Endothelial cell of umbilical vein (primary cell): ENCODE measurements at regions not wholly inside any gene's neighbourhood (a gene's known extent, or its start where the extent isn't known, plus 50 kb on each side); places are given as distances from the start of the nearest gene placed in this dataset.

Source experiments
- BruUV-seq: library from RNA; stranded (reverse); fragments of 400-500 nt; replicated peaks from 2 replicates; lab custom pipeline; 2021; lab: Mats Ljungman, UMichigan
- CTCF ChIA-PET: fragments of 300-600, 350-600 bp; sonication (Branson Sonifier 250); formaldehyde crosslinking; loops from one replicate; lab custom pipeline; 2021; ENCODE audit warnings: antibody characterized with exemption, inconsistent platforms; lab: Charles Lee
- POLR2A ChIA-PET: fragments of 300-600, 350-600 bp; sonication (Branson Sonifier 250); formaldehyde crosslinking; loops from one replicate; lab custom pipeline; 2021; ENCODE audit warnings: antibody characterized with exemption, inconsistent platforms; lab: Charles Lee
- DNase-seq: peaks from one replicate; pipeline ENCODE4 v3.0.0-alpha.2; 2011; ENCODE audit warnings: low read depth, low spot score
- FAIRE-seq: peaks from 2 replicates; lab custom pipeline; 2011; peaks lifted over from hg19 to GRCh38; lab: Jason Lieb, UNC
- H2AFZ ChIP-seq: 2 replicates; pipeline ENCODE4 v1.6.0; 2012; ENCODE audit warnings: low read depth, low read length, control low read depth, inconsistent platforms
- H3K27ac ChIP-seq: 2 replicates; pipeline ENCODE4 v1.5.1; 2011; ENCODE audit warnings: low read depth, mild to moderate bottlenecking, control low read depth, low read length, moderate library complexity; ENCODE audit not compliant: insufficient read depth
- H3K27me3 ChIP-seq, 2 experiments: 2 replicates each; pipeline versions ENCODE4 v1.6.0 to v1.6.1; 2011; ENCODE audit warnings: low read length in 2 of 2, mixed read lengths in 1 of 2; ENCODE audit not compliant: control insufficient read depth in 2 of 2, insufficient read depth in 2 of 2
- H3K36me3 ChIP-seq, 2 experiments: 2 replicates in 1 of 2; 3 replicates in 1 of 2; pipeline ENCODE4 v1.5.1; 2011; ENCODE audit warnings: low read length in 2 of 2, mild to moderate bottlenecking in 1 of 2, moderate library complexity in 1 of 2; ENCODE audit not compliant: control insufficient read depth in 2 of 2, insufficient read depth in 2 of 2; ENCODE audit errors: extremely low read depth in 1 of 2
- H3K4me1 ChIP-seq: 3 replicates; pipeline ENCODE4 v1.5.1; 2011; ENCODE audit warnings: mild to moderate bottlenecking, low read length; ENCODE audit not compliant: control insufficient read depth, insufficient read depth; ENCODE audit errors: extremely low read depth
- H3K4me2 ChIP-seq: 2 replicates; pipeline ENCODE4 v1.6.1; 2011; ENCODE audit warnings: low read length, control low read depth, mixed read lengths; ENCODE audit not compliant: insufficient read depth
- H3K4me3 ChIP-seq, 3 experiments: fragments of 200-600 bp in 1 of 3; sonication (generic), shearing (Covaris generic) in 1 of 3; replicated peaks in 1 of 3; 2 replicates each; pipeline ENCODE4 v1.5.1; 2011 to 2016; ENCODE audit warnings: control low read depth in 3 of 3, low read length in 3 of 3, mild to moderate bottlenecking in 2 of 3, inconsistent platforms in 1 of 3, low read depth in 1 of 3, moderate library complexity in 1 of 3; ENCODE audit not compliant: insufficient read depth in 1 of 3
- H3K79me2 ChIP-seq: 2 replicates; pipeline ENCODE4 v1.6.0; 2012; ENCODE audit warnings: low read length, inconsistent platforms; ENCODE audit not compliant: control insufficient read depth, insufficient read depth
- H3K9ac ChIP-seq: replicated peaks from 2 replicates; pipeline ENCODE3; 2011; ENCODE audit warnings: low read length, control low read depth; ENCODE audit not compliant: insufficient read depth; ENCODE audit errors: extremely low read depth
- H3K9me1 ChIP-seq: replicated peaks from 3 replicates; pipeline ENCODE4 v1.6.0; 2011; ENCODE audit warnings: mild to moderate bottlenecking, low read length; ENCODE audit not compliant: control insufficient read depth, insufficient read depth; ENCODE audit errors: extremely low read depth
- H3K9me3 ChIP-seq: replicated peaks from 2 replicates; pipeline ENCODE4 v1.5.1; 2012; ENCODE audit warnings: low read length, inconsistent platforms; ENCODE audit not compliant: control insufficient read depth, insufficient read depth
- H4K20me1 ChIP-seq: replicated peaks from 2 replicates; pipeline ENCODE3; 2011; ENCODE audit warnings: mild to moderate bottlenecking, low read length; ENCODE audit not compliant: control insufficient read depth, insufficient read depth; ENCODE audit errors: extremely low read depth
- CTCF ChIP-seq, 2 donors: IDR thresholded peaks; 1 replicate in 1 of 2; 2 replicates in 1 of 2; pipeline ENCODE4 v1.5.1; 2011; ENCODE audit warnings: low read length in 2 of 2, mild to moderate bottlenecking in 2 of 2, moderate library complexity in 2 of 2, control low read depth in 1 of 2, inconsistent platforms in 1 of 2, low read depth in 1 of 2; ENCODE audit not compliant: insufficient read depth in 1 of 2; ENCODE audit errors: extremely low read depth in 1 of 2
- EZH2 ChIP-seq: IDR thresholded peaks from 2 replicates; pipeline ENCODE4 v1.6.1; 2012; ENCODE audit warnings: borderline replicate concordance, low read depth, mild to moderate bottlenecking, moderate library complexity, low read length, inconsistent platforms; ENCODE audit not compliant: severe bottlenecking
- FOS ChIP-seq: IDR thresholded peaks from 2 replicates; pipeline ENCODE4 v1.6.1; 2011; ENCODE audit warnings: mild to moderate bottlenecking, low read length, moderate library complexity, borderline replicate concordance; ENCODE audit not compliant: insufficient read depth
- GATA2 ChIP-seq: IDR thresholded peaks from 2 replicates; pipeline ENCODE4 v1.7.0; 2011; ENCODE audit warnings: low read depth, mild to moderate bottlenecking, moderate library complexity, mixed read lengths, low read length; ENCODE audit not compliant: insufficient read length, insufficient read depth
- JUN ChIP-seq: IDR thresholded peaks from 2 replicates; pipeline ENCODE4 v1.6.1; 2011; ENCODE audit warnings: borderline replicate concordance, low read depth; ENCODE audit not compliant: insufficient read length, insufficient read depth
- MAX ChIP-seq: IDR thresholded peaks from 2 replicates; pipeline ENCODE4 v1.6.1; 2011; ENCODE audit not compliant: insufficient read depth, insufficient read length
- MYC ChIP-seq: IDR thresholded peaks from one replicate; pipeline ENCODE4 v1.6.1; 2011; ENCODE audit warnings: mild to moderate bottlenecking, low read depth, low read length
- POLR2A ChIP-seq: IDR thresholded peaks from 2 replicates; pipeline ENCODE4 v1.6.1; 2012; ENCODE audit warnings: low read depth, mild to moderate bottlenecking, control low read depth, low read length
- POLR2AphosphoS5 ChIP-seq: IDR thresholded peaks from 2 replicates; pipeline ENCODE4 v1.6.1; 2012; ENCODE audit warnings: low read depth, mild to moderate bottlenecking, control low read depth, low read length, moderate library complexity; ENCODE audit not compliant: insufficient read depth
- dilution Hi-C: fragments of 300-500 bp; cut with MboI; formaldehyde crosslinking; loops from one replicate; pipeline ENCODE4 v1.15.0; 2019; ENCODE audit warnings: low sequenced_read_pairs; ENCODE audit not compliant: extremely low pct_ligation_motif_present
- intact Hi-C: fragments of 100-400 bp; cut with micrococcal nuclease; formaldehyde crosslinking; loops from one replicate; pipeline ENCODE4 v1.10.0; 2022

GRCh38 chr3:168653255-168653654 is 557.5 kb upstream of the GOLIM4 start:
- H3K27me3 ChIP-seq = no peaks in the 10 kb centered on the region
- H3K4me2 ChIP-seq = no peak overlapping the region
- no peaks in the 10 kb centered on the region for H3K9me3 ChIP-seq
- H3K79me2 ChIP-seq = no peaks in the 10 kb centered on the region
- no peaks in the 10 kb centered on the region for H3K4me1 ChIP-seq
- H3K27ac ChIP-seq = no peak overlapping the region
- no TSS peak for BruUV-seq
- H3K4me3 ChIP-seq = no peak overlapping the region
- DNase-seq (no peak), FAIRE-seq (no peak)
- no peaks in the 10 kb centered on the region for H4K20me1 ChIP-seq
- no peak overlapping the region for H2AFZ ChIP-seq
- no peak overlapping the region for H3K9ac ChIP-seq
- intact Hi-C loops = no loop called here
- dilution Hi-C loops = no loop called here
- no peaks in the 10 kb centered on the region for H3K9me1 ChIP-seq
- H3K36me3 ChIP-seq = no peaks in the 10 kb centered on the region
- CTCF ChIA-PET = interaction anchor here (1.4 kb wide), 1 partner anchor 11 kb away, joined by 5 read pairs; no protein-coding TSS in a partner anchor
- TF ChIP-seq POLR2AphosphoS5 (no peak), POLR2A (no peak), MAX (no peak), JUN (no peak), FOS (no peak), CTCF (IDR thresholded peaks at IDR 0.05; ENCODE audit: extremely low read depth in 1 of 2, insufficient read depth in 1 of 2, low read depth in 1 of 2, low read length in 2 of 2) (no peak), GATA2 (no peak), MYC (no peak), EZH2 (no peak)
- POLR2A ChIA-PET = no interaction called here
